PFSK-1 (cell line): ENCODE measurements at regions not wholly inside any gene's neighbourhood (a gene's known extent, or its start where the extent isn't known, plus 50 kb on each side); places are given as distances from the start of the nearest gene placed in this dataset.

Experiments used
- FOXP2 ChIP-seq: optimal IDR thresholded peaks from 2 replicates; pipeline ENCODE3; 2011; ENCODE audit warnings: borderline replicate concordance, control low read depth, inconsistent platforms; ENCODE audit not compliant: insufficient read depth; ENCODE audit errors: extremely low read length, extremely low read depth
- POLR2AphosphoS5 ChIP-seq: IDR thresholded peaks from 2 replicates; pipeline ENCODE4 v1.6.1; 2012; ENCODE audit warnings: low read depth, mild to moderate bottlenecking, control low read depth, low read length, moderate library complexity
- SIN3A ChIP-seq: IDR thresholded peaks from 2 replicates; pipeline ENCODE4 v1.6.1; 2012; ENCODE audit warnings: mild to moderate bottlenecking, low read length, moderate library complexity, borderline replicate concordance; ENCODE audit not compliant: insufficient read depth
- TAF1 ChIP-seq: IDR thresholded peaks from 2 replicates; pipeline ENCODE4 v1.6.1; 2012; ENCODE audit warnings: low read length, control low read depth, borderline replicate concordance; ENCODE audit not compliant: insufficient read depth
- TF ChIP-seq, protein P1 (sequence below), 2 experiments: IDR thresholded peaks; 2 replicates each; pipeline versions ENCODE4 v1.6.1 to v1.8.0; 2011 to 2012; ENCODE audit warnings: low read depth in 2 of 2, low read length in 2 of 2, control low read depth in 1 of 2, inconsistent platforms in 1 of 2, mild to moderate bottlenecking in 1 of 2, moderate library complexity in 1 of 2; ENCODE audit not compliant: insufficient read depth in 1 of 2

DNA sequence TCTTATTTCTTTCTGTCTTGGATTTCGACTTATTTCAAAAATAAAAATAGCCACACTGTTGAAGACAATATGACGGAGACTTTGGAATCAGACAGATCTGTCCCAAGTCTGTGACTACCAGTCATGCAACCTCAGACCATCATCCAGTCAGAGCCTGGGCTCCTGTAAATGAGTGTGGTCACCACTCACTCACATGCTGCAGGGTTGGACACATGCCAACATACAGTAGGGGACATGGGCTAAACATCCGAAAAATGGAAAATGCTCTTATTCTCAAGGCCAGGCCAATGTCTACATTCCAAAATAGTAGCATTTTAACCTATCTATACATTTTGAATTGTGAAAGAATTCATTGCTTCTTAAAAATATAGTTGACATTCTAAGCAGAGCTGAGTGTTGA lies 75.5 kb upstream of the EDNRB start:
- TF ChIP-seq, protein P1, sequence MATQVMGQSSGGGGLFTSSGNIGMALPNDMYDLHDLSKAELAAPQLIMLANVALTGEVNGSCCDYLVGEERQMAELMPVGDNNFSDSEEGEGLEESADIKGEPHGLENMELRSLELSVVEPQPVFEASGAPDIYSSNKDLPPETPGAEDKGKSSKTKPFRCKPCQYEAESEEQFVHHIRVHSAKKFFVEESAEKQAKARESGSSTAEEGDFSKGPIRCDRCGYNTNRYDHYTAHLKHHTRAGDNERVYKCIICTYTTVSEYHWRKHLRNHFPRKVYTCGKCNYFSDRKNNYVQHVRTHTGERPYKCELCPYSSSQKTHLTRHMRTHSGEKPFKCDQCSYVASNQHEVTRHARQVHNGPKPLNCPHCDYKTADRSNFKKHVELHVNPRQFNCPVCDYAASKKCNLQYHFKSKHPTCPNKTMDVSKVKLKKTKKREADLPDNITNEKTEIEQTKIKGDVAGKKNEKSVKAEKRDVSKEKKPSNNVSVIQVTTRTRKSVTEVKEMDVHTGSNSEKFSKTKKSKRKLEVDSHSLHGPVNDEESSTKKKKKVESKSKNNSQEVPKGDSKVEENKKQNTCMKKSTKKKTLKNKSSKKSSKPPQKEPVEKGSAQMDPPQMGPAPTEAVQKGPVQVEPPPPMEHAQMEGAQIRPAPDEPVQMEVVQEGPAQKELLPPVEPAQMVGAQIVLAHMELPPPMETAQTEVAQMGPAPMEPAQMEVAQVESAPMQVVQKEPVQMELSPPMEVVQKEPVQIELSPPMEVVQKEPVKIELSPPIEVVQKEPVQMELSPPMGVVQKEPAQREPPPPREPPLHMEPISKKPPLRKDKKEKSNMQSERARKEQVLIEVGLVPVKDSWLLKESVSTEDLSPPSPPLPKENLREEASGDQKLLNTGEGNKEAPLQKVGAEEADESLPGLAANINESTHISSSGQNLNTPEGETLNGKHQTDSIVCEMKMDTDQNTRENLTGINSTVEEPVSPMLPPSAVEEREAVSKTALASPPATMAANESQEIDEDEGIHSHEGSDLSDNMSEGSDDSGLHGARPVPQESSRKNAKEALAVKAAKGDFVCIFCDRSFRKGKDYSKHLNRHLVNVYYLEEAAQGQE (IDR thresholded peaks at IDR 0.05; ENCODE audit: insufficient read depth in 1 of 2, low read depth in 2 of 2, low read length in 2 of 2) = no peak
- TF ChIP-seq POLR2AphosphoS5 (no peak), TAF1 (no peak), SIN3A (no peak), FOXP2 (no peak)
